ENCODE measurements at regions not wholly inside any gene's neighbourhood (a gene's known extent, or its start where the extent isn't known, plus 50 kb on each side); places are given as distances from the start of the nearest gene placed in this dataset.
"Not testable (repeated sequence)": the region's sequence is repeated elsewhere in the genome, so short reads cannot be mapped to it uniquely, and the experiment has no call there.

DNA sequence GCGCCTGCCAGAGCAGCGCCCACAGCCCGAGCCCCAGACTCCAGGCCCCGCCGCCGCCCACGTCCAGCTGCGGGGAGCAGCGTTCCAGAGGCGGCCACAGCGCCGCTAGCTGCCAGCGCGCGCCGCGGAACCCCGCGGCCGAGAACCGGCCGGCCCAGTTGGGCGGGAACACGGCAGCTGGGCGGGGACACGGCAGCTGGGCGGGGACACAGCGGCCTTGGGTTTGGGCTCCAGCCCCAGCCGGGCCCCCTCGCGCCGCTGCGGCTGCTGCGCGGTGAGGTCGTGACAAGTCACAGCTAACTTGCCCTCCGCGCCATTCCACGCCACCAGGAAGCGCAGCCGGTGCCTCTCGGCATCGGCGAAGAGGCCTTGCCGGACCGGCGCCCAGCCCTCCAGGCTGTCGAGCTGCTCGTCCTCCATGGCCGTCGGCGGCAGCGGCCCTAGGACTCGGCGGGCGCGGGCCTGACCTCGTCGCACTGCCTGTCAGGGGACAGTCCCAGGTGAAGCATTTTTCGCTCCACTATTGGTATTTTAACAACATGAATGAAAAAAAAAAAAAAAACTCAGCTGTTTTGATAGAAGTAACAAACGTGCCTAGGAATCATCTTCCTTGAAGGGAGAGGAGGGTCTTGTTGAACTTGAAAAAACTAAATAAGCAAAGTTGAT, 56.6 kb upstream of the GOLGA8N start:
- H3K27me3 Mint-ChIP-seq; H3K27ac Mint-ChIP-seq; H3K4me1 Mint-ChIP-seq; POLR2A ChIA-PET; CTCF ChIA-PET; H3K36me3 Mint-ChIP-seq (ENCODE audit: low read depth); intact Hi-C loops (cut with DNase I, micrococcal nuclease); H3K9me3 Mint-ChIP-seq (ENCODE audit: low read depth): not testable (repeated sequence)
- ATAC-seq: peak; percentile 85
- H3K4me3 Mint-ChIP-seq: peak overlapping the region; percentile 52
- peak; percentile 62 for DNase-seq

DNA sequence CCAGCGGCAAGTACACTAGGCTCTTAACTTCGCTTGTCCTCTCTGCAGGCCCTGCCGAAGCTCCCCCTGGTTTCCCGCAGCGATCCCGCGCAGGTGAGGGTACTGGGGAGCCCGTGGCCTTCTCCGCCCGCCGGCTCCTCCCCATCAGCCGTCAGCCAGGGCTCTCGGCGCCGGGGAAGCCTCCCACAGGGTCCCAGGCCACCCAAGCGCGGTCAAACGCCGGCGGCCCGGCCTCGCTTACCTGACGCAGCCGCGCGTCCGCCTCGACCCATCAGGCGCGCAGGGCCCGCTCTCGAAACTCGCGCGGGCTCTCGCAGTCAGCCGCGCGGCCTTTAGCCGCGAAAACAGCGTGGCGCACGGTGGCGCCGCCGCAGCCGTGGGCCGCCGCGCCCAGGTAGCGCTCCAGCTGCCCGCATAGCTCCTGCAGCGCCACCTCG, 57.2 kb upstream of the GOLGA8N start:
- CTCF ChIA-PET; intact Hi-C loops (cut with DNase I, micrococcal nuclease): not testable (repeated sequence)

DNA sequence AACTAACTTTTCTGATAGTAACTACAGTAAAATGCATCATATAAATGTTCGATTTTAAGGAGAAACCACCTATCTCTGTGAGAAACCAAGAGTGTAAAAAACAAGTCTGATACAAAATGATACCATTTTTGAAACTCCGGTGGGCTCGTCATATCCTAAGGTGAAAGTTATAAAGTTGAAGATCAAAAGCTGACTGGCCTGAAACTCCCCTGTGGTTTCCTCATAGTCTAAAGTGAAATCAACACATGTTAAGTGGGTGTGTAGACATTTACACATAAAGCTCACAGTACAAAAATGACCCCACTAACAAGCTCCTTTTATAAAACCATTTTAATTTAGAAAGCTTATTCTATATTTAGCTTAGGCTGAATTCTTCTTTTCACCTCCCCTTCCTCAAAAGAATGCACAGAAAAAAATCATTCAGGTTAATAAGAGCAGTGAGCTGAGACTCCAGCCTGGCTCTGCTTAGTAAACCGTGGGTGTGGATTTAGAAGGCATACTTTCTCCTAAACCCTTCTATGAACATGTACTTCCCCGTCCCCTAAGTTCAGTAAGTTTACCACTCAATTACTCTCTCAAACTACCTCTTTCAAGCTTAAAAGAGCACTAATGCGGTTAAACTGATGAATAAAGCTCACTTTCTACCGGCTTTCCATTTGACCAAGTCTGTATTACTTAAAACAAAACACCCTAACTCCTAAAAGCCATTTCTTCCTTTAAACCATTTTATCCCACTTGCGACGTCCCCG, 57.9 kb upstream of the GOLGA8N start:
- CTCF ChIA-PET; intact Hi-C loops (cut with DNase I, micrococcal nuclease); H3K4me3 Mint-ChIP-seq; H3K9me3 Mint-ChIP-seq (ENCODE audit: low read depth); POLR2A ChIA-PET; DNase-seq; H3K36me3 Mint-ChIP-seq (ENCODE audit: low read depth); H3K4me1 Mint-ChIP-seq; H3K27ac Mint-ChIP-seq; H3K27me3 Mint-ChIP-seq: not testable (repeated sequence)
- peak; percentile 62 for ATAC-seq

More for the DNA sequence above, 57.2 kb upstream of the GOLGA8N start:
- H3K4me1 Mint-ChIP-seq; H3K27ac Mint-ChIP-seq; H3K4me3 Mint-ChIP-seq; H3K36me3 Mint-ChIP-seq (ENCODE audit: low read depth); POLR2A ChIA-PET; H3K9me3 Mint-ChIP-seq (ENCODE audit: low read depth); H3K27me3 Mint-ChIP-seq; DNase-seq: not testable (repeated sequence)
- ATAC-seq: peak; percentile 26

DNA sequence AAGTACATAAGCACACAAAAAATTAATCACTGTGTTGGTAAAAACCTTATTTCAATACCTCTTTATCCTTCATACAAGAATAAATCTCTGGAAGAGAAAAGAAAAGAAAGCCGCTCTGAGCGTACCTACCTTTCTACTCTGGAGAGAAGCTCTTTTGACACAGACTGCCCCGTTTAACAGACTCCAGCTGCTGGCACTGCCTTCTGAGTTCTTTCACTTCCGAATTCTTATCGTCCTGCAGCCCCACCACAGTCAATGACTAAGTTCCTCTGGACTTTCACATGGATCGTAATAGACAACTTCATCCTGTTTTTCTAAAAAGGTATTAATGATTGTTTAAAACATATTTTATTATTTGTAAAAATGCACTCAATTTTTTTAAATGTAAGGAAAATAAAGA, 67.5 kb upstream of the GOLGA8O start:
- intact Hi-C loops (cut with DNase I, micrococcal nuclease); CTCF ChIA-PET; H3K4me1 Mint-ChIP-seq; H3K27ac Mint-ChIP-seq; POLR2A ChIA-PET; H3K9me3 Mint-ChIP-seq (ENCODE audit: low read depth); ATAC-seq; H3K27me3 Mint-ChIP-seq; DNase-seq; H3K4me3 Mint-ChIP-seq: not testable (repeated sequence)
- peaks cover 11% of the 10 kb centered on the region for H3K36me3 Mint-ChIP-seq (ENCODE audit: low read depth)

DNA sequence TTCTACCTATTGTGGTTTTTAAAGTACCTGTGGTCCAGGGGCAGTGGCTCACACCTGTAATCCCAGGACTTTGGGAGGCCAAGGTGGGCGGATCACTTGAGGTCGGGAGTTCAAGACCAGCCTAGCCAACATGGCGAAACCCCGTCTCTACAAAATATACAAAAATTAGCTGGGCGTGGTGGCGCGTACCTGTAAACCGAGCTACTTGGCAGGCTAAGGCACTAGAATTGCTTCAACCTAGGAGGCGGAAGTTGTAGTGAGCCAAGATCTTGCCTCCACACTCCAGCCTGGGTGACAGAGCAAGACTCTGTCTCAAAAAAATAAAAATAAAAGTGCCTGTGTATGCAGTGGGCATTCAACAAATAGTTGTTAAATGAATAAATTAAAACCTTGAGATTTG, 67.0 kb upstream of the GOLGA8O start:
- H3K4me3 Mint-ChIP-seq; POLR2A ChIA-PET; H3K27me3 Mint-ChIP-seq; H3K4me1 Mint-ChIP-seq; H3K27ac Mint-ChIP-seq; ATAC-seq; intact Hi-C loops (cut with DNase I, micrococcal nuclease); CTCF ChIA-PET; DNase-seq; H3K9me3 Mint-ChIP-seq (ENCODE audit: low read depth): not testable (repeated sequence)
- peaks cover 11% of the 10 kb centered on the region for H3K36me3 Mint-ChIP-seq (ENCODE audit: low read depth)

DNA sequence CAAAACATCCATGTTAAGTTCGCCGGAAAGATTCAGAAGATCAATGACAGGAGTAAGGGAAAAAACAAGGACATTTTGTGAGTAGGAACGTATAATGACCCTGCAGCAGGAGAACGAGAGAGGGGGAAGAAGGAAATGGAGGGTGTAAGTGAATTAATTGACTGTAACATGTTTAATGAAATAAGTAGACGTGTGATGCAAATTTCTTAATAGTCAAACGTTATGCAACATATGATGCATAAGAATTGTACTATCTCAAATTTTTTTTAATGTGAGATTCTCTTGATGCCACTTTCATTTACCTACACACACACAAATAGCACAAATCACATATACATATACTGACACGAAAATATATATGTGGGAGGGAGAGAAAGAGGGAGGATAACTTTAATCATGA, 63.5 kb upstream of the GOLGA8O start:
- H3K4me3 Mint-ChIP-seq; CTCF ChIA-PET; H3K9me3 Mint-ChIP-seq (ENCODE audit: low read depth); H3K27ac Mint-ChIP-seq; ATAC-seq; H3K36me3 Mint-ChIP-seq (ENCODE audit: low read depth); intact Hi-C loops (cut with DNase I, micrococcal nuclease); H3K4me1 Mint-ChIP-seq; H3K27me3 Mint-ChIP-seq; DNase-seq; POLR2A ChIA-PET: not testable (repeated sequence)

DNA sequence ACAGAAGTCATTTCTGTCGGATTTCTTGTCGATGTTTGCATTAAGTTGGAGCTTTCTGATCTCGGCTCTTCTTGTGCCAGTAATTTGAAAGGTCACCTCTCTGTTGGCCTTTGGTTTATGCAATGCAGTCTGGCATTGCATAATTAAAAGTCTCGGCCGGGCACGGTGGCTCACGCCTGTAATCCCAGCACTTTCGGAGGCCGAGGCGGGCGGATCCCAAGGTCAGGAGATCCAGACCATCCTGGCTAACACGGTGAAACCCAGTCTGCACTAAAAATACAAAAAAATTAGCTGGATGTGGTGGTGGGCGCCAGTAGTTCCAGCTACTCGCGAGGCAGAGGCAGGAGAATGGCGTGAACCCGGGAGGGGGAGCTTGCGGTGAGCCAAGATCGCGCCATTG, 62.6 kb upstream of the GOLGA8O start:
- ATAC-seq; intact Hi-C loops (cut with DNase I, micrococcal nuclease); H3K36me3 Mint-ChIP-seq (ENCODE audit: low read depth); CTCF ChIA-PET; H3K4me1 Mint-ChIP-seq; POLR2A ChIA-PET; H3K27me3 Mint-ChIP-seq; H3K9me3 Mint-ChIP-seq (ENCODE audit: low read depth); H3K4me3 Mint-ChIP-seq; DNase-seq; H3K27ac Mint-ChIP-seq: not testable (repeated sequence)

DNA sequence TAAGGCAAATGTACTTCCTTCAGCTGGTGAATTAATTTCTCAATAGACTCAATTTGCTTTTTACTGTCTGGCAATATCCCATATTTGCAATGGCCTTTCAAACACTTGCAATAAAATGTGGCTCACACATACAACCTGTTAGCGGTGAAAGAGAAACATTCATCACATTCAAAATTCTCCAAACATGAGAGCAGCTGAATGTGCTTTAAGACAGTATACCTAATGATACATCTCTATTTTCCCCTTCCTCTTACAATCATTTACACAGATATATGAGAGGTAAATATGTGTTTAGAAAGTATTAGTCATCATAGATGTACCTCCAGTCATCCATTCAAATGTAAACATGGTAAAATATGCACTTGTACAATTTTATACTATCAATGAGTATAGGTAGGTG, 61.5 kb upstream of the GOLGA8O start:
- POLR2A ChIA-PET; H3K27ac Mint-ChIP-seq; H3K9me3 Mint-ChIP-seq (ENCODE audit: low read depth); H3K4me3 Mint-ChIP-seq; intact Hi-C loops (cut with DNase I, micrococcal nuclease); ATAC-seq; H3K36me3 Mint-ChIP-seq (ENCODE audit: low read depth); H3K27me3 Mint-ChIP-seq; CTCF ChIA-PET; DNase-seq; H3K4me1 Mint-ChIP-seq: not testable (repeated sequence)

DNA sequence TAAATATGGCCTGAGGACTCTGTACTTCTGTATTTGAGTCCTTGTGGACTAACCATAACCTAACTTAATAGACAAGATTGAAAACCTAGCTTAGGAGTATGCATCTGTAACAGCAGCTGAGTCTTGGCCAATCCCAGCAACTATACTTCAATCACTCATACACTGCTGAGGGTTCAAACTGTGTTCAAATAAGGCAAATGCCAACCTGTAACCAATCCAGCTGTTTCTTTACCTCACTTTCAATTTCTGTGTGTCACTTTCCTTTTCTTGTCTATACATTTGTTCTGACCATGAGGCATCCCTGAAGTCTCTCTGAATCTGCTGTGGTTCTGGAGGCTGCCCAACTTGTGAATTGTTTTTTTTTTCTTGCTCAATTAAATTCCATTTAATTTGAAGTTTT, 57.9 kb upstream of the GOLGA8O start:
- ATAC-seq: peak; percentile 70

DNA sequence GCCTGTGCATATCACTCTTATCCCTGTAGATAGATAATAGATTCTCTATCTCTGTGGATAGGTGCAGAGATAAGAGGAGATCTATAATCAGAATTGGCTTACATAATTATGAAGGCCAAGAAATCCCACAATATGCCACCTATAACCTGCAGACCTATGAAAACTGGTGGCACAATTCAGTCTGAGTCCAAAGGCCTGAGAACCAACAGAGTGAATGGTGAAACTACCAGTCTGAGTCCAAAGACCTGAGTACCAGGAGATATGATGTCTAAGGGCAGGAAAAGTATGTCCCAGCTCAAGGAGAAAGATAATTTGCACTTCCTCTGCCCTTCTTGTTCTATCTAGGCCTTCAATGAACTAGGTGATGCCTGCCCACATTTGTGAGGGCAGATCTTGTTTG, 54.6 kb upstream of the GOLGA8O start:
- CTCF ChIA-PET; ATAC-seq; POLR2A ChIA-PET; intact Hi-C loops (cut with DNase I, micrococcal nuclease); H3K4me3 Mint-ChIP-seq; H3K27ac Mint-ChIP-seq; H3K4me1 Mint-ChIP-seq; H3K27me3 Mint-ChIP-seq; DNase-seq; H3K36me3 Mint-ChIP-seq (ENCODE audit: low read depth); H3K9me3 Mint-ChIP-seq (ENCODE audit: low read depth): not testable (repeated sequence)

More for the DNA sequence above, 57.9 kb upstream of the GOLGA8O start:
- intact Hi-C loops (cut with DNase I, micrococcal nuclease); H3K27me3 Mint-ChIP-seq; CTCF ChIA-PET; H3K4me1 Mint-ChIP-seq; H3K36me3 Mint-ChIP-seq (ENCODE audit: low read depth); POLR2A ChIA-PET; H3K9me3 Mint-ChIP-seq (ENCODE audit: low read depth); H3K27ac Mint-ChIP-seq; DNase-seq; H3K4me3 Mint-ChIP-seq: not testable (repeated sequence)

DNA sequence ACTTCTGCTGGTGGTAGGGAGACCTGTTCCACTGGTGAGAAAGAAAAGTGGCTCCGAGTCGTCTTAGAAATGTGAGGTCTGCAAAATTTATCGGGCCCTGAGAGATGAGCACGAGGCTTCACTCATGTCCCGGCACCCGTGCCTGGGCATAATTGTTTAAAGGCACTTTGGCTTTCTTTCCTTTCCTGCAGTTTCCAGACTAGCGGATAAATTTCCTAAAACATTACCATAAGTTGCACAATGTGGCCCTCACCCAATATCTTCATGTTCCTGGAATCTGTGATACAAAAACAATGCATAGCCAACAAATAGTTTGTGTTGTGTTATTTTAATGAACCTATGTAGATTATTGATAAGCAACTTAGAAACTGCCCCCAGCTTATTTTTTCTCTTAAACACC, 52.6 kb upstream of the GOLGA8O start:
- H3K9me3 Mint-ChIP-seq (ENCODE audit: low read depth); H3K4me1 Mint-ChIP-seq; H3K4me3 Mint-ChIP-seq; H3K27ac Mint-ChIP-seq; DNase-seq; ATAC-seq; H3K36me3 Mint-ChIP-seq (ENCODE audit: low read depth); CTCF ChIA-PET; H3K27me3 Mint-ChIP-seq; intact Hi-C loops (cut with DNase I, micrococcal nuclease); POLR2A ChIA-PET: not testable (repeated sequence)

DNA sequence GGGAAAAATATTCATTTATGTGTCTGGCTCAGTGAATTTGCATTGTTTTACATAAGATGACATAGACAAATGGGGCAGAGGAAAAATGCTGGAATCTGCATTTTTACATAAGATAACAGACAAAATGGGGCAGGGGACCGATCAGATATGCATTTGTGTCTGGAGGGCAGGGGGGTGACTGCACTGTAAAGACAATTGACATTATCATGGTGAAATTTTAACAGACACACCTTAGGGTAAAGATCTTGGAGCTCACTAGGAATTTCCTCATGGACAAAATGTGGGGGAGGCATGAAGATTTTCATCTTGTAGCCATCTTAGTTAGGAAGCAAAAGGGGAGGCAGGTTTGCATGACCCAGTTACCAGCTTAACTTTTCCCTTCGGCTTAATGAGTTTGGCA, 51.4 kb upstream of the GOLGA8O start:
- DNase-seq; ATAC-seq; H3K36me3 Mint-ChIP-seq (ENCODE audit: low read depth); CTCF ChIA-PET; H3K4me3 Mint-ChIP-seq; intact Hi-C loops (cut with DNase I, micrococcal nuclease); H3K4me1 Mint-ChIP-seq; H3K27me3 Mint-ChIP-seq; POLR2A ChIA-PET; H3K27ac Mint-ChIP-seq; H3K9me3 Mint-ChIP-seq (ENCODE audit: low read depth): not testable (repeated sequence)

Data from activated CD4-positive, alpha-beta T cell treated with anti-CD3 and anti-CD28 coated beads for 36 hours (primary cell).